ENCODE measurements at regions not wholly inside any gene's neighbourhood (a gene's known extent, or its start where the extent isn't known, plus 50 kb on each side); places are given as distances from the start of the nearest gene placed in this dataset.

- TF ChIP-seq, protein P1, sequence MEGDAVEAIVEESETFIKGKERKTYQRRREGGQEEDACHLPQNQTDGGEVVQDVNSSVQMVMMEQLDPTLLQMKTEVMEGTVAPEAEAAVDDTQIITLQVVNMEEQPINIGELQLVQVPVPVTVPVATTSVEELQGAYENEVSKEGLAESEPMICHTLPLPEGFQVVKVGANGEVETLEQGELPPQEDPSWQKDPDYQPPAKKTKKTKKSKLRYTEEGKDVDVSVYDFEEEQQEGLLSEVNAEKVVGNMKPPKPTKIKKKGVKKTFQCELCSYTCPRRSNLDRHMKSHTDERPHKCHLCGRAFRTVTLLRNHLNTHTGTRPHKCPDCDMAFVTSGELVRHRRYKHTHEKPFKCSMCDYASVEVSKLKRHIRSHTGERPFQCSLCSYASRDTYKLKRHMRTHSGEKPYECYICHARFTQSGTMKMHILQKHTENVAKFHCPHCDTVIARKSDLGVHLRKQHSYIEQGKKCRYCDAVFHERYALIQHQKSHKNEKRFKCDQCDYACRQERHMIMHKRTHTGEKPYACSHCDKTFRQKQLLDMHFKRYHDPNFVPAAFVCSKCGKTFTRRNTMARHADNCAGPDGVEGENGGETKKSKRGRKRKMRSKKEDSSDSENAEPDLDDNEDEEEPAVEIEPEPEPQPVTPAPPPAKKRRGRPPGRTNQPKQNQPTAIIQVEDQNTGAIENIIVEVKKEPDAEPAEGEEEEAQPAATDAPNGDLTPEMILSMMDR (IDR thresholded peaks at IDR 0.05), result no peak
- no peak for TF ChIP-seq EP300 (IDR thresholded peaks at IDR 0.05)
Measured at GRCh38 chrX:122565952-122566351, 618.1 kb upstream of the GRIA3 start.
